ENCODE measurements at regions not wholly inside any gene's neighbourhood (a gene's known extent, or its start where the extent isn't known, plus 50 kb on each side); places are given as distances from the start of the nearest gene placed in this dataset.

- H3K4me3 ChIP-seq (replicated peaks in 1 of 2; ENCODE audit: low read depth in 1 of 2, low read length in 2 of 2): no peak overlapping the region
Measured at GRCh38 chr17:74070998-74071679, 132.3 kb upstream of the RPL38 start.

GRCh38 chr17:74072340-74072739, 131.1 kb upstream of the RPL38 start:
- CTCF ChIA-PET: no interaction called here
- POLR2A ChIA-PET: no interaction called here
- peaks cover 4 to 7% of the 10 kb centered on the region in 2 experiments; a peak in 2 of 4 replicates for H3K9me3 ChIP-seq (ENCODE audit: control insufficient read depth in 1 of 2, insufficient read depth in 1 of 2, low read depth in 1 of 2, low read length in 2 of 2)
- H4K20me1 ChIP-seq (ENCODE audit: insufficient read depth): no peaks in the 10 kb centered on the region
- no peaks in the 10 kb centered on the region for H3K79me2 ChIP-seq (ENCODE audit: insufficient read depth, low read length)
- no peaks in the 10 kb centered on the region for H3K9me2 ChIP-seq (ENCODE audit: insufficient read depth)
- ATAC-seq: no peak
- no peaks in the 10 kb centered on the region; the same call in 1 of the 2 replicates for H3K27me3 ChIP-seq (ENCODE audit: insufficient read depth, low read length)
- RAD21 ChIA-PET (ENCODE audit: low non-redundant PET in 1 of 2, low total read pairs in 2 of 2, uncharacterized antibody in 2 of 2, unreplicated experiment in 2 of 2): no interaction called here
- no peak overlapping the region for H3K27ac ChIP-seq (ENCODE audit: low read depth, low read length)
- H3K4me2 ChIP-seq (ENCODE audit: low read length): no peak overlapping the region
- H3K4me1 ChIP-seq (ENCODE audit: control insufficient read depth in 1 of 2, insufficient read depth in 2 of 2, low read length in 2 of 2): no peaks in the 10 kb centered on the region
- no peak overlapping the region for H2AFZ ChIP-seq (ENCODE audit: low read depth, low read length, poor library complexity, severe bottlenecking)
- no peaks in the 10 kb centered on the region for H3K36me3 ChIP-seq (ENCODE audit: control insufficient read depth in 1 of 2, insufficient read depth in 2 of 2, low read length in 2 of 2)
- no TSS peak for BruUV-seq (replicated peaks)
- intact Hi-C loops (cut with micrococcal nuclease): no loop called here
- H3K9ac ChIP-seq (ENCODE audit: low read length): no peak overlapping the region
- DNase-seq (ENCODE audit: low read depth, low spot score): no peak
- no peak overlapping the region for H3K4me3 ChIP-seq (replicated peaks in 1 of 2; ENCODE audit: low read depth in 1 of 2, low read length in 2 of 2)
- TF ChIP-seq CBX3 (IDR thresholded peaks at IDR 0.05; ENCODE audit: low read depth) (no peak), REST (IDR thresholded peaks at IDR 0.05; ENCODE audit: low read depth) (no peak), ZNF274 (IDR thresholded peaks at IDR 0.05; ENCODE audit: low read depth, low read length) (no peak), ZFX (IDR thresholded peaks at IDR 0.05) (no peak), ATF3 (IDR thresholded peaks at IDR 0.05) (no peak), MAX (IDR thresholded peaks at IDR 0.05) (no peak), FOSL1 (IDR thresholded peaks at IDR 0.05; ENCODE audit: low read depth) (no peak)

More at GRCh38 chr17:74070998-74071679, 132.3 kb upstream of the RPL38 start:
- RAD21 ChIA-PET (ENCODE audit: low non-redundant PET in 1 of 2, low total read pairs in 2 of 2, uncharacterized antibody in 2 of 2, unreplicated experiment in 2 of 2): no interaction called here
- CTCF ChIA-PET: no interaction called here
- no peak overlapping the region for H3K27ac ChIP-seq (ENCODE audit: low read depth, low read length)
- no TSS peak for BruUV-seq (replicated peaks)
- intact Hi-C loops (cut with micrococcal nuclease): no loop called here
- no peaks in the 10 kb centered on the region for H3K27me3 ChIP-seq (ENCODE audit: insufficient read depth, low read length)
- POLR2A ChIA-PET: no interaction called here
- H3K4me2 ChIP-seq (ENCODE audit: low read length): no peak overlapping the region
- peaks cover 4 to 7% of the 10 kb centered on the region in 2 experiments; a peak in 2 of 4 replicates for H3K9me3 ChIP-seq (ENCODE audit: control insufficient read depth in 1 of 2, insufficient read depth in 1 of 2, low read depth in 1 of 2, low read length in 2 of 2)
- H3K9me2 ChIP-seq (ENCODE audit: insufficient read depth): no peaks in the 10 kb centered on the region
- H3K79me2 ChIP-seq (ENCODE audit: insufficient read depth, low read length): no peaks in the 10 kb centered on the region
- no peak overlapping the region for H2AFZ ChIP-seq (ENCODE audit: low read depth, low read length, poor library complexity, severe bottlenecking)
- DNase-seq (ENCODE audit: low read depth, low spot score) (no peak), ATAC-seq (no peak)
- H3K4me1 ChIP-seq (ENCODE audit: control insufficient read depth in 1 of 2, insufficient read depth in 2 of 2, low read length in 2 of 2): no peaks in the 10 kb centered on the region
- H3K36me3 ChIP-seq (ENCODE audit: control insufficient read depth in 1 of 2, insufficient read depth in 2 of 2, low read length in 2 of 2): no peaks in the 10 kb centered on the region
- no peaks in the 10 kb centered on the region for H4K20me1 ChIP-seq (ENCODE audit: insufficient read depth)
- no peak for TF ChIP-seq ZBTB33 (IDR thresholded peaks at IDR 0.05; ENCODE audit: extremely low read depth, insufficient replicate concordance, low read length)
- TF ChIP-seq POLR2AphosphoS5 (IDR thresholded peaks at IDR 0.05; ENCODE audit: low read depth, low read length): no peak
- no peak overlapping the region for H3K9ac ChIP-seq (ENCODE audit: low read length)

Data from HCT116 (cell line).